ENCODE measurements at regions not wholly inside any gene's neighbourhood (a gene's known extent, or its start where the extent isn't known, plus 50 kb on each side); places are given as distances from the start of the nearest gene placed in this dataset.
"Not testable (repeated sequence)": the region's sequence is repeated elsewhere in the genome, so short reads cannot be mapped to it uniquely, and the experiment has no call there.

DNA sequence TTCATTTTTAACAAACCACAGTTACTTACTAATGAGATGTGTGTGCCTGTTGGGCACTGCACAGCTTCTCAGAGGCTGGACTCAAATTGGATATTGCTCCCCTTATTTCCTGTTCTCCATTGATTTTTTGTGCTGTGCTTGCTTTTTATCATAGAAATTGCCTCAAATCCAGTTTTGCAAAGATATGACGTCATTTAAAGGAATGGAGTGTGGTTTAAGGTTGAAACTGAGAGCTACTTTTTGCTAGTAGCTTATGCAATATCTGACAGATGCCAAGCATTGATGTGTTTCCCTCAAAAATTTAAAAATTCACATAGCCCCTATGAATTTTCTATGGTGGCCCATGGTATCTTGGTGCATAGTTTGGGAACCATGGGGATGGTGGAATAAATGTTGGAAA is 67.7 kb upstream of the ROPN1 start:
- Histone ChIP-seq H2AFZ (ENCODE audit: low read depth, low read length, severe bottlenecking) (no peak overlapping the region), H3K4me3 (ENCODE audit: insufficient read depth, low read length, poor library complexity, severe bottlenecking) (no peak overlapping the region), H3K36me3 (ENCODE audit: low read length) (no peaks in the 10 kb centered on the region), H3K27me3 (ENCODE audit: low read length) (no peaks in the 10 kb centered on the region), H3K27ac (ENCODE audit: low read depth, low read length) (no peak overlapping the region), H3K79me2 (ENCODE audit: insufficient read depth, low read length) (no peaks in the 10 kb centered on the region), H3K9me2 (replicated peaks; ENCODE audit: insufficient read depth, low read length) (no peaks in the 10 kb centered on the region), H3K4me2 (ENCODE audit: low read depth, low read length, poor library complexity, severe bottlenecking) (no peak overlapping the region), H3F3A (ENCODE audit: insufficient read depth) (no peaks in the 10 kb centered on the region), H3K9ac (ENCODE audit: low read length) (no peak overlapping the region), H3K9me3 (ENCODE audit: insufficient read depth, low read length) (no peaks in the 10 kb centered on the region), H4K20me1 (ENCODE audit: low read depth, low read length) (no peaks in the 10 kb centered on the region)
- no peak for TF ChIP-seq EZH2phosphoT487 (conservative IDR thresholded peaks at IDR 0.05; ENCODE audit: low read length)
- TF ChIP-seq, protein P1, sequence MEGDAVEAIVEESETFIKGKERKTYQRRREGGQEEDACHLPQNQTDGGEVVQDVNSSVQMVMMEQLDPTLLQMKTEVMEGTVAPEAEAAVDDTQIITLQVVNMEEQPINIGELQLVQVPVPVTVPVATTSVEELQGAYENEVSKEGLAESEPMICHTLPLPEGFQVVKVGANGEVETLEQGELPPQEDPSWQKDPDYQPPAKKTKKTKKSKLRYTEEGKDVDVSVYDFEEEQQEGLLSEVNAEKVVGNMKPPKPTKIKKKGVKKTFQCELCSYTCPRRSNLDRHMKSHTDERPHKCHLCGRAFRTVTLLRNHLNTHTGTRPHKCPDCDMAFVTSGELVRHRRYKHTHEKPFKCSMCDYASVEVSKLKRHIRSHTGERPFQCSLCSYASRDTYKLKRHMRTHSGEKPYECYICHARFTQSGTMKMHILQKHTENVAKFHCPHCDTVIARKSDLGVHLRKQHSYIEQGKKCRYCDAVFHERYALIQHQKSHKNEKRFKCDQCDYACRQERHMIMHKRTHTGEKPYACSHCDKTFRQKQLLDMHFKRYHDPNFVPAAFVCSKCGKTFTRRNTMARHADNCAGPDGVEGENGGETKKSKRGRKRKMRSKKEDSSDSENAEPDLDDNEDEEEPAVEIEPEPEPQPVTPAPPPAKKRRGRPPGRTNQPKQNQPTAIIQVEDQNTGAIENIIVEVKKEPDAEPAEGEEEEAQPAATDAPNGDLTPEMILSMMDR (IDR thresholded peaks at IDR 0.05; ENCODE audit: insufficient read depth, low read length, poor library complexity, severe bottlenecking), result no peak

- TF ChIP-seq, protein P1 (IDR thresholded peaks at IDR 0.05; ENCODE audit: insufficient read depth, low read length, poor library complexity, severe bottlenecking), result no peak
- no peak for TF ChIP-seq EZH2phosphoT487 (conservative IDR thresholded peaks at IDR 0.05; ENCODE audit: low read length)
- Histone ChIP-seq H3K9ac (ENCODE audit: low read length) (no peak overlapping the region), H3F3A (ENCODE audit: insufficient read depth) (no peaks in the 10 kb centered on the region), H4K20me1 (ENCODE audit: low read depth, low read length) (no peaks in the 10 kb centered on the region), H3K4me3 (ENCODE audit: insufficient read depth, low read length, poor library complexity, severe bottlenecking) (no peak overlapping the region), H3K27ac (ENCODE audit: low read depth, low read length) (no peak overlapping the region), H3K9me3 (ENCODE audit: insufficient read depth, low read length) (no peaks in the 10 kb centered on the region), H2AFZ (ENCODE audit: low read depth, low read length, severe bottlenecking) (no peak overlapping the region), H3K27me3 (ENCODE audit: low read length) (no peaks in the 10 kb centered on the region), H3K36me3 (ENCODE audit: low read length) (no peaks in the 10 kb centered on the region), H3K79me2 (ENCODE audit: insufficient read depth, low read length) (no peaks in the 10 kb centered on the region), H3K9me2 (replicated peaks; ENCODE audit: insufficient read depth, low read length) (no peaks in the 10 kb centered on the region), H3K4me2 (ENCODE audit: low read depth, low read length, poor library complexity, severe bottlenecking) (no peak overlapping the region)
Measured at GRCh38 chr3:124063197-124063909, 71.4 kb upstream of the ROPN1 start.

- no peaks in the 10 kb centered on the region for H3F3A ChIP-seq (ENCODE audit: insufficient read depth)
- H3K9me2 ChIP-seq (replicated peaks; ENCODE audit: insufficient read depth, low read length), result no peaks in the 10 kb centered on the region
- H3K4me2 ChIP-seq (ENCODE audit: low read depth, low read length, poor library complexity, severe bottlenecking), result no peak overlapping the region
- H3K27ac ChIP-seq (ENCODE audit: low read depth, low read length), result no peak overlapping the region
- TF ChIP-seq EZH2phosphoT487 (conservative IDR thresholded peaks at IDR 0.05; ENCODE audit: low read length), result no peak
- TF ChIP-seq, protein P1 (IDR thresholded peaks at IDR 0.05; ENCODE audit: insufficient read depth, low read length, poor library complexity, severe bottlenecking), result no peak
- H3K79me2 ChIP-seq (ENCODE audit: insufficient read depth, low read length), result no peaks in the 10 kb centered on the region
- H4K20me1 ChIP-seq (ENCODE audit: low read depth, low read length), result no peaks in the 10 kb centered on the region
- H3K9me3 ChIP-seq (ENCODE audit: insufficient read depth, low read length), result no peaks in the 10 kb centered on the region
- no peaks in the 10 kb centered on the region for H3K27me3 ChIP-seq (ENCODE audit: low read length)
- H3K36me3 ChIP-seq (ENCODE audit: low read length), result no peaks in the 10 kb centered on the region
- H3K4me3 ChIP-seq (ENCODE audit: insufficient read depth, low read length, poor library complexity, severe bottlenecking), result no peak overlapping the region
- no peak overlapping the region for H2AFZ ChIP-seq (ENCODE audit: low read depth, low read length, severe bottlenecking)
- H3K9ac ChIP-seq (ENCODE audit: low read length), result no peak overlapping the region
Measured at GRCh38 chr3:124064050-124064449, 72.1 kb upstream of the ROPN1 start.

- H3K27ac ChIP-seq (ENCODE audit: low read depth, low read length); H3F3A ChIP-seq (ENCODE audit: insufficient read depth): not testable (repeated sequence)
Measured at GRCh38 chr3:124066543-124066942, 74.6 kb upstream of the ROPN1 start.

GRCh38 chr3:124069706-124070105 is 77.8 kb upstream of the ROPN1 start:
- H3K79me2 ChIP-seq (ENCODE audit: insufficient read depth, low read length); H3K9me3 ChIP-seq (ENCODE audit: insufficient read depth, low read length); H3K9me2 ChIP-seq (replicated peaks; ENCODE audit: insufficient read depth, low read length); H3F3A ChIP-seq (ENCODE audit: insufficient read depth); H2AFZ ChIP-seq (ENCODE audit: low read depth, low read length, severe bottlenecking); H3K27ac ChIP-seq (ENCODE audit: low read depth, low read length); H3K4me3 ChIP-seq (ENCODE audit: insufficient read depth, low read length, poor library complexity, severe bottlenecking); H3K27me3 ChIP-seq (ENCODE audit: low read length); H3K36me3 ChIP-seq (ENCODE audit: low read length); H3K9ac ChIP-seq (ENCODE audit: low read length); H4K20me1 ChIP-seq (ENCODE audit: low read depth, low read length); H3K4me2 ChIP-seq (ENCODE audit: low read depth, low read length, poor library complexity, severe bottlenecking): not testable (repeated sequence)

More at GRCh38 chr3:124066543-124066942, 74.6 kb upstream of the ROPN1 start:
- H3K27me3 ChIP-seq (ENCODE audit: low read length); H3K36me3 ChIP-seq (ENCODE audit: low read length); H3K79me2 ChIP-seq (ENCODE audit: insufficient read depth, low read length); H3K9ac ChIP-seq (ENCODE audit: low read length); H3K4me2 ChIP-seq (ENCODE audit: low read depth, low read length, poor library complexity, severe bottlenecking); H3K9me2 ChIP-seq (replicated peaks; ENCODE audit: insufficient read depth, low read length); H4K20me1 ChIP-seq (ENCODE audit: low read depth, low read length); H2AFZ ChIP-seq (ENCODE audit: low read depth, low read length, severe bottlenecking); H3K9me3 ChIP-seq (ENCODE audit: insufficient read depth, low read length); H3K4me3 ChIP-seq (ENCODE audit: insufficient read depth, low read length, poor library complexity, severe bottlenecking): not testable (repeated sequence)

GRCh38 chr3:124075090-124075489 is 83.2 kb upstream of the ROPN1 start:
- H3K9me2 ChIP-seq (replicated peaks; ENCODE audit: insufficient read depth, low read length); H2AFZ ChIP-seq (ENCODE audit: low read depth, low read length, severe bottlenecking); H3K36me3 ChIP-seq (ENCODE audit: low read length); H3K4me3 ChIP-seq (ENCODE audit: insufficient read depth, low read length, poor library complexity, severe bottlenecking); H3F3A ChIP-seq (ENCODE audit: insufficient read depth); H3K4me2 ChIP-seq (ENCODE audit: low read depth, low read length, poor library complexity, severe bottlenecking); H3K27me3 ChIP-seq (ENCODE audit: low read length); H3K27ac ChIP-seq (ENCODE audit: low read depth, low read length); H3K79me2 ChIP-seq (ENCODE audit: insufficient read depth, low read length); H3K9me3 ChIP-seq (ENCODE audit: insufficient read depth, low read length); H3K9ac ChIP-seq (ENCODE audit: low read length); H4K20me1 ChIP-seq (ENCODE audit: low read depth, low read length): not testable (repeated sequence)

Data from SU-DHL-6 (cell line).